AG09319 (cell line): ENCODE measurements at regions not wholly inside any gene's neighbourhood (a gene's known extent, or its start where the extent isn't known, plus 50 kb on each side); places are given as distances from the start of the nearest gene placed in this dataset.
"Not testable (repeated sequence)": the region's sequence is repeated elsewhere in the genome, so short reads cannot be mapped to it uniquely, and the experiment has no call there.

Source experiments
- DNase-seq: peaks from one replicate; pipeline ENCODE4 v3.0.0-alpha.2; 2010; ENCODE audit warnings: low read depth; ENCODE audit errors: extremely low read depth
- CTCF ChIP-seq: IDR thresholded peaks from 2 replicates; pipeline ENCODE4 v1.5.1; 2011; ENCODE audit warnings: low read depth, mild to moderate bottlenecking, inconsistent platforms, low read length, moderate library complexity

GRCh38 chr14:100427166-100427565 is 104.0 kb downstream of the SLC25A47 start:
- no peak for TF ChIP-seq CTCF
- DNase-seq: no peak

GRCh38 chr14:100428727-100429126 is 105.6 kb downstream of the SLC25A47 start:
- no peak for TF ChIP-seq CTCF

GRCh38 chr14:100429537-100429936 is 106.4 kb downstream of the SLC25A47 start:
- TF ChIP-seq CTCF: no peak
- no peak for DNase-seq

More at GRCh38 chr14:100428727-100429126, 105.6 kb downstream of the SLC25A47 start:
- no peak for DNase-seq

DNA sequence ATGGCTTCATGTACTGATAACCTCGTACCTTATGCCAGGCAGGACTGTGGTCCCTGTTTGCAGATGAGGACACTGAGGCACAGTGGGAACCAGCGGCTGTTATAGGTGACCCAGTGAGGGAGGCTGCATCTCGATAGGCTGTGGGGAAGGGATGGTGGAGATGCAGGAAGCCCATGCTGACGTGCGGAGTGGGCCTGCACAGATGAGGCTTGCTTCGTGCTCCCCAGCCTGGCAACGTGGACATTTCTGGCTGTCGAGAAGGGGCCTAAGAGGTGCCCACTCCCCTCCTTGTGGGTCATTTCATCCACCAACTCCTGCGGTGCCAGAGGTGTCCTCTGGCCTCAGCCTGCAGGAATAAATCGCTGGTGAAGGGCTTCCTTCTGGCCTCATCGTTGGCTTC is 107.4 kb downstream of the SLC25A47 start:
- no peak for DNase-seq
- TF ChIP-seq CTCF: no peak

DNA sequence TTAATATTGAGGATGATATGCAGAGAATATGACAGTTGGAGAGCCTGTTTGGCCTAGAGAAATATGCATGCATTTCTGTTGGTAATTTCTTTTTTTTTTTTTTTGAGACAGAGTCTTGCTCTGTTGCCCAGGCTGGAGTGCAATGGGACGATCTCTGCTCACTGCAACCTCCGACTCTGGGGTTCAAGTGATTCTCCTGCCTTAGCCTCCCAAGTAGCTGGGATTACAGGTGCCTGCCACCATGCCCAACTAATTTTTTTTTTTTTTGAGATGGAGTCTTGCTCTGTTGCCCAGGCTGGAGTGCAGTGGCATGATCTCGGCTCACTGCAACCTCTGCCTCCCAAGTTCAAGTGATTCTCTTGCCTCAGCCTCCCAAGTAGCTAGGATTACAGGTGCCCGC is 108.3 kb downstream of the SLC25A47 start:
- DNase-seq: not testable (repeated sequence)

GRCh38 chr14:100432652-100433427 is 109.7 kb downstream of the SLC25A47 start:
- DNase-seq: no peak
- no peak for TF ChIP-seq CTCF

- TF ChIP-seq CTCF: no peak
- DNase-seq: no peak
Observed at GRCh38 chr14:100433428-100433814, 110.3 kb downstream of the SLC25A47 start.

DNA sequence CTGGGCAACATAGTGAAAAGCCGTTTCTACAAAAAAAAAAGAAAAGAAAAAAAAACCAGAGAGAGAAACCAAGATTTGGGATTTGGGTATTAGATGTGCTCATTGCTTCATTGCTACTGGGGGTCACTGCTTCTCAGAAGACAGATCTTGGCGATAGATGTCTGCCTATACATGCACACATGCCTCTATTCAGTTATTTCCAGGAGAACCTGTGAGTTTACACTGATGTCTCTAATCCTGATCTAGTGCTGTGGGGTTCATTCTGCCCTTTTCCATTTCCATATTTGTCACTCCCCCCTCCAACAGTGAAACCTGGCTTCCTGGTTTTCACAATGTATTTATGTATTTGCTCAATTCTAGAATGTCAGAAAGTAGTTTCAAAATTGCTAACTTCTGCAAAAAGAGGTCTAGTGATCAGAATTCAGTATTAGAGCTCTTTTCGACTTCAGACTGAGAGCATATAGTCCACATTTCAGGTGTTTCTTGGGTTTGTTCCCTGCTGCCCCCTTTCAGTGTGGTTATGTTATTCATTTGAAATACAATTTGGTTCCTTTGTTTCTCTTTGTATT is 111.0 kb downstream of the SLC25A47 start:
- no peak for DNase-seq

More for the DNA sequence above, 111.0 kb downstream of the SLC25A47 start:
- TF ChIP-seq CTCF: no peak
